PFSK-1 (cell line): ENCODE measurements at regions not wholly inside any gene's neighbourhood (a gene's known extent, or its start where the extent isn't known, plus 50 kb on each side); places are given as distances from the start of the nearest gene placed in this dataset.

Experiments used
- FOXP2 ChIP-seq: optimal IDR thresholded peaks from 2 replicates; pipeline ENCODE3; 2011; ENCODE audit warnings: borderline replicate concordance, control low read depth, inconsistent platforms; ENCODE audit not compliant: insufficient read depth; ENCODE audit errors: extremely low read length, extremely low read depth
- POLR2AphosphoS5 ChIP-seq: IDR thresholded peaks from 2 replicates; pipeline ENCODE4 v1.6.1; 2012; ENCODE audit warnings: low read depth, mild to moderate bottlenecking, control low read depth, low read length, moderate library complexity
- REST ChIP-seq, 2 experiments: IDR thresholded peaks; 2 replicates each; pipeline versions ENCODE4 v1.6.1 to v1.8.0; 2011 to 2012; ENCODE audit warnings: low read depth in 2 of 2, low read length in 2 of 2, control low read depth in 1 of 2, inconsistent platforms in 1 of 2, mild to moderate bottlenecking in 1 of 2, moderate library complexity in 1 of 2; ENCODE audit not compliant: insufficient read depth in 1 of 2
- SIN3A ChIP-seq: IDR thresholded peaks from 2 replicates; pipeline ENCODE4 v1.6.1; 2012; ENCODE audit warnings: mild to moderate bottlenecking, low read length, moderate library complexity, borderline replicate concordance; ENCODE audit not compliant: insufficient read depth
- TAF1 ChIP-seq: IDR thresholded peaks from 2 replicates; pipeline ENCODE4 v1.6.1; 2012; ENCODE audit warnings: low read length, control low read depth, borderline replicate concordance; ENCODE audit not compliant: insufficient read depth

GRCh38 chr6:135739288-135739687, 112.2 kb upstream of the PDE7B start:
- TF ChIP-seq SIN3A (no peak), TAF1 (no peak), POLR2AphosphoS5 (no peak)

- TF ChIP-seq POLR2AphosphoS5 (no peak), SIN3A (no peak), TAF1 (no peak), FOXP2 (no peak)
These were observed 110.9 kb upstream of the PDE7B start for GRCh38 chr6:135740580-135740979.

GRCh38 chr6:135743476-135743875, 108.0 kb upstream of the PDE7B start:
- TF ChIP-seq TAF1 = no peak
- no peak for TF ChIP-seq REST (IDR thresholded peaks at IDR 0.05; ENCODE audit: insufficient read depth in 1 of 2, low read depth in 2 of 2, low read length in 2 of 2)
- no peak for TF ChIP-seq FOXP2
- no peak for TF ChIP-seq SIN3A

- TF ChIP-seq POLR2AphosphoS5 = no peak
- no peak for TF ChIP-seq FOXP2
- TF ChIP-seq REST (IDR thresholded peaks at IDR 0.05; ENCODE audit: insufficient read depth in 1 of 2, low read depth in 2 of 2, low read length in 2 of 2) = no peak
- TF ChIP-seq TAF1 = no peak
- no peak for TF ChIP-seq SIN3A
These were observed 103.3 kb upstream of the PDE7B start for GRCh38 chr6:135748189-135748588.

GRCh38 chr6:135750081-135750480, 101.4 kb upstream of the PDE7B start:
- TF ChIP-seq TAF1 = no peak
- TF ChIP-seq POLR2AphosphoS5 = no peak
- no peak for TF ChIP-seq FOXP2
- no peak for TF ChIP-seq REST (IDR thresholded peaks at IDR 0.05; ENCODE audit: insufficient read depth in 1 of 2, low read depth in 2 of 2, low read length in 2 of 2)
- TF ChIP-seq SIN3A = no peak

- TF ChIP-seq SIN3A (no peak), FOXP2 (no peak), TAF1 (no peak), REST (IDR thresholded peaks at IDR 0.05; ENCODE audit: insufficient read depth in 1 of 2, low read depth in 2 of 2, low read length in 2 of 2) (no peak), POLR2AphosphoS5 (no peak)
These were observed 98.3 kb upstream of the PDE7B start for GRCh38 chr6:135753196-135753595.
